Muscle layer of duodenum (tissue), 2 donors: ENCODE measurements at regions not wholly inside any gene's neighbourhood (a gene's known extent, or its start where the extent isn't known, plus 50 kb on each side); places are given as distances from the start of the nearest gene placed in this dataset.

ENCODE experiments used
- H3K27ac ChIP-seq: one replicate; pipeline ENCODE4 v1.7.0; 2013; ENCODE audit warnings: mild to moderate bottlenecking, low read length
- H3K27me3 ChIP-seq: one replicate; pipeline ENCODE4 v1.7.0; 2013; ENCODE audit warnings: low read depth, mild to moderate bottlenecking, control low read depth, low read length
- H3K36me3 ChIP-seq, 2 donors: one replicate each; pipeline ENCODE4 v1.7.0; 2013; ENCODE audit warnings: low read length in 2 of 2, control low read depth in 1 of 2, mild to moderate bottlenecking in 1 of 2; ENCODE audit not compliant: insufficient read depth in 2 of 2, control insufficient read depth in 1 of 2
- H3K4me1 ChIP-seq, 2 donors: one replicate each; pipeline ENCODE4 v1.7.0; 2013; ENCODE audit warnings: low read length in 2 of 2, mild to moderate bottlenecking in 2 of 2, control low read depth in 1 of 2, moderate library complexity in 1 of 2; ENCODE audit not compliant: insufficient read depth in 2 of 2, control insufficient read depth in 1 of 2
- H3K4me3 ChIP-seq, 2 donors: one replicate each; pipeline ENCODE4 v1.7.0; 2013; ENCODE audit warnings: low read length in 2 of 2, low read depth in 1 of 2, mild to moderate bottlenecking in 1 of 2
- H3K9me3 ChIP-seq, 2 donors: one replicate each; pipeline ENCODE4 v1.7.0; 2013; ENCODE audit warnings: low read length in 2 of 2, control low read depth in 1 of 2, mild to moderate bottlenecking in 1 of 2; ENCODE audit not compliant: control insufficient read depth in 1 of 2
- donor health status: healthy.

DNA sequence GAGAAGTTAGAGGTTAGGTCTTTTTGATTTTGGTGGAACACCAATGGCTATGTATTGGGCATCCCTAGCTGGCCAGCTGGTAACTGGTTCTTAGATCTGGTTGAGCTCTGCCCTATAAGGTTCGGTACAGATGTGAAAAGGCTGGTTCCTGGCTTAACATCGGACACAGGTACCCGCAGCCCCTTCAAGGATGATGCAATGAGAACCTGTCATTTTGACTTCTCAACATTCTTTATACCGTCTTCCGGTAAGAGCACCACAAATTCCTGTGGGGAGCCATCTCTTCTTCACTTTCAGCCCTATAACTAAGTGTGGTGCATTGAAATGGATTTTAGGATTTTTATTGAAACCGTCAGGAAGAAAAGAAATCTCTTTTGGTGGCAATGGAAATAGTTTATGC is 222.8 kb downstream of the ADAMTS9 start:
- Histone ChIP-seq H3K36me3 (no peaks in the 10 kb centered on the region), H3K4me1 (peaks cover 0 to 10% of the 10 kb centered on the region in 2 donors), H3K4me3 (no peak overlapping the region), H3K9me3 (no peaks in the 10 kb centered on the region), H3K27me3 (no peaks in the 10 kb centered on the region), H3K27ac (no peak overlapping the region)

DNA sequence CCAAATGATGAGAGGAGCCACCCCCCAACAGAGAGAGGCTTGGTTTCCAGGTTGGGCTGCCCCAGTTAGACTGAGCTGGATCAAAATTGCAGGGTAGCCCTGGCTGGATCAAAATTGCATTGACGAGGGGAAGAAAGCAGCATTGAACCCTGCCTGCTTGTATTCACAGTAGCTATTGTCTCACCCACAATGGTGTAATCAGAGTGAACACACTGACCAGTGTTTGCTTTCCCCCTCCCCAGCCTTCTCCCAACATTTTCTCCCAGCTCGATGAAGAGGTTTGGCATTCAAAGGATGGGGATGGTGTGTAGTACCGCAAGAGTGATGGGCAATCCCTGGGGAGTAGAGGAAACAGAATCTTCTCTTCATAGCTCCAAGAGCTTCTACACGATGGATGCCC is 223.8 kb downstream of the ADAMTS9 start:
- Histone ChIP-seq H3K4me1 (peaks cover 0 to 10% of the 10 kb centered on the region in 2 donors), H3K27ac (no peak overlapping the region), H3K9me3 (no peaks in the 10 kb centered on the region), H3K36me3 (no peaks in the 10 kb centered on the region), H3K4me3 (no peak overlapping the region), H3K27me3 (no peaks in the 10 kb centered on the region)

DNA sequence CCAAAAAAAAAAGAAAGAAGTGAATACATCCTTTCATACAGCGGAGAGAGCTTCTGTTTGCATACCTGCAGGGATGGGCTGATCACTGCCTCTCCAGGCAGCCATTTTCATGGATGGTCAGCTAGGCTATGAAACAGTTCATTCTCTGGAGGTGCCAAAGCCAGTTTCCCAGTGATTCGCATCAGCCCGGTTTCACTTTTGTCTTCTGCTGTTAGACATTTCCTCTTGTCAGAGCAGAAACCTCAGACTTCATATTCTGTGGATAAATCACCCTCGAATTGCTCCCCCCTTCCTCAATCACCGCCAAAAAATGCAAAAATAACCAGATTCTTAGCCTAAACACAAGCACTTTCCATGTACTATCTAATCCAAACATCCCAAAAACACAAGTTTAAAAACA is 225.6 kb downstream of the ADAMTS9 start:
- Histone ChIP-seq H3K4me1 (peaks cover 0 to 10% of the 10 kb centered on the region in 2 donors), H3K9me3 (no peaks in the 10 kb centered on the region), H3K36me3 (no peaks in the 10 kb centered on the region), H3K27ac (no peak overlapping the region), H3K4me3 (no peak overlapping the region), H3K27me3 (no peaks in the 10 kb centered on the region)

DNA sequence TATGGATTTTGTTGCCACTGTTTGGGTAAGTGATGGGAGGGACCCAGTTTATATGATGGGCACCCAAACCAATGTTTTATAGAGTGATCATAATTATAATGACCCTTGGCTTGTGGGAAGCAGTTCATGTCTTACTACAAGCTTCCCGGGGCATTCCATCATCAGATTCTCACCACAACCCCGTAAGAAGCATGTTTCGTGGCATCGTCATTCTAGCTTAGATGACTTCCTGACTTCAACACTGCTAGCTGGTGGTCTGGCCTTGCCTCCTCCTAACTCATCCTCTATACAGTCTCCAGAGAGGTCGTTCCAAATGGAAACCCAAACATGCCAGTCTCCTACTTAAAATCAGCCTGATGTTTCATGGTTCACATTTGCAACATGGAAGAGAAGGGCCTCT is 226.9 kb downstream of the ADAMTS9 start:
- Histone ChIP-seq H3K36me3 (no peaks in the 10 kb centered on the region), H3K4me3 (no peak overlapping the region), H3K9me3 (no peaks in the 10 kb centered on the region), H3K27me3 (no peaks in the 10 kb centered on the region), H3K4me1 (peaks cover 0 to 10% of the 10 kb centered on the region in 2 donors), H3K27ac (no peak overlapping the region)

DNA sequence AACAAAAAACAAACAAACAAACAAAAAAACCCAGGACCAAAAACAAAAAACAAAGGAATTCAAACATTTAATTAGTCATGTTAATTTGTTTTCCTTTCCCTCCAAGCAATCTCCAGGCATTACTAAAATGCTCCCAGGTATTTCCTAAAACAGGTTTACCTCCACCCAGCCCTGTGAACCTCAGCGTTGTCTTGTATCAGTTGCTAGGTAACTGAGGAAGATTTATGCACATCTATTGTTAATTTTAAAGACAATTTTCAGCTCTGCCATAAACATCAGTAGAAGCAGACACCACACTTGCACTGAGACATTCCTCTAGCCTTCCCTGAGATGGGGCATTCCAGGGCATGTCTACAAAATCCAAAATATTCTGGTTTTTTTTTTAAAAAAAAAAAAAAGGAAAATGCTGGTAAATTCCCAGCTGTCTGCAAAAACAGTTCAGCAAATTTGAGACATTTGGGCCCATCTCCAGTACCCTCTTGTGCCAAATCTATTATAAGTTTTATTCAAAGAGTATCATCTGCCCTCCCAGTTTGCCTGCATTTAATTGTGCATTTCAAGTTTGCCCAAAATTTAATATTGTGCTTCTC is 227.6 kb downstream of the ADAMTS9 start:
- H3K9me3 ChIP-seq, result no peaks in the 10 kb centered on the region

DNA sequence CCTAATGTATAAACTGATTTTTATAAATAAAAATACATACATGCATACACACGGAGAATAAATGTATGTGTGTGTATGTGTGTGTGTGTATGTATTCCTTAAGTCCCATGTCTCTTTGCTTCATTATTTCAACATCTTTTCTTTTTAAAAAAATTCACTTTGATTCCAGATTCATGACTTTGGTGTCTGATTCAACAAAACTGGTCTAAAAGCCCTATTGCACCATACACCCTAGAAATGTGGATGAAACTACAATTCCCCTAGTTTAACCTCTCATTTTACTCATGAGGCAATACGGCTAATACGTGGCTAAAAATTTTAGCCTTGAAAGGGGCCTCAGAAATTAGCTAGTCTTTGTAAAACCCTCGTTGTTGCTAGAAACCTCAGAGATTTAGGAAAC is 228.1 kb downstream of the ADAMTS9 start:
- Histone ChIP-seq H3K9me3 (no peaks in the 10 kb centered on the region), H3K4me3 (no peak overlapping the region), H3K27ac (no peak overlapping the region), H3K4me1 (peaks cover 0 to 10% of the 10 kb centered on the region in 2 donors), H3K36me3 (no peaks in the 10 kb centered on the region), H3K27me3 (no peaks in the 10 kb centered on the region)

More for the DNA sequence above, 227.6 kb downstream of the ADAMTS9 start:
- Histone ChIP-seq H3K4me3 (no peak overlapping the region), H3K36me3 (no peaks in the 10 kb centered on the region), H3K4me1 (peaks cover 0 to 10% of the 10 kb centered on the region in 2 donors), H3K27ac (no peak overlapping the region), H3K27me3 (no peaks in the 10 kb centered on the region)

DNA sequence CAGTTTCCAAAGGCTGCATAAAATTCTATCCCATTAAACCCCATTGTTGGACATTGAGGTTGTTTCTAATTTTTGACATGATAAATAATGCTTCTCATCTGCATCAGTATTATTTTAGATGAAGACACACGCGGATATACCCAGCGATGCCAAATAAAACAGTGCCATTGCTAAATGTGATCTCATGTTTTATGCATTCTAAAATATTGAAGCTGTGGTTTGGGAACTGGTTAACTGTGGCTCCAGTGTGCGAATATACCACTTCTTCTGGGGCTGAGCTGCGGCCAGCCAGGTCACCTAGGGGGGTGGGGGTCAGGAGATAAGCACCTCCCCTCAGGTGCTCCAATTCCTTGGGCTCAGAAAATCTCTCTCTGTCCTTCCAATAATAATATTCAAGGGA is 230.0 kb downstream of the ADAMTS9 start:
- Histone ChIP-seq H3K4me3 (no peak overlapping the region), H3K4me1 (peaks cover 0 to 10% of the 10 kb centered on the region in 2 donors), H3K36me3 (no peaks in the 10 kb centered on the region), H3K27me3 (no peaks in the 10 kb centered on the region), H3K27ac (no peak overlapping the region), H3K9me3 (no peaks in the 10 kb centered on the region)

DNA sequence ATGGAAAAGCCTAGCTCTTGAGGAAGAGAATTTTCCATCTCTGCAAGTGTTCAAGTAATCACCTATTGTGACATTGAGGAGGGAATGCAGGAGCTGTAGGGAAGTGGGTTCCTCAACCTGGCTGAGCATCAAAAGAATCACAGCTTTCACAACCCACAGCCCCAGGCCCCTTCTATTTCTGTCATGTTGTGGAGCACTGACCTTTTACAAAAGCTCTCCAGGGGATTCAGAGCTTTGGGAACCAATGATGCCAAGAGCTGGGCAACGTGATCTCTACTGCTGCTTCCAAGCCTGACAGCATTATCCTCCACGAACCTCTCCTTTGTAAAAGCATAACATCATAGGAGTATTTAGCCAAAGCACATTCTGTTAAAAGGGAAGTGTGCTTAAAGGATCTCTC is 231.1 kb downstream of the ADAMTS9 start:
- H3K4me1 ChIP-seq, result peaks cover 0 to under 1% of the 10 kb centered on the region in 2 donors
- no peaks in the 10 kb centered on the region for H3K9me3 ChIP-seq
- no peaks in the 10 kb centered on the region for H3K36me3 ChIP-seq
- no peak overlapping the region for H3K27ac ChIP-seq
- H3K27me3 ChIP-seq, result no peaks in the 10 kb centered on the region
- no peak overlapping the region for H3K4me3 ChIP-seq

DNA sequence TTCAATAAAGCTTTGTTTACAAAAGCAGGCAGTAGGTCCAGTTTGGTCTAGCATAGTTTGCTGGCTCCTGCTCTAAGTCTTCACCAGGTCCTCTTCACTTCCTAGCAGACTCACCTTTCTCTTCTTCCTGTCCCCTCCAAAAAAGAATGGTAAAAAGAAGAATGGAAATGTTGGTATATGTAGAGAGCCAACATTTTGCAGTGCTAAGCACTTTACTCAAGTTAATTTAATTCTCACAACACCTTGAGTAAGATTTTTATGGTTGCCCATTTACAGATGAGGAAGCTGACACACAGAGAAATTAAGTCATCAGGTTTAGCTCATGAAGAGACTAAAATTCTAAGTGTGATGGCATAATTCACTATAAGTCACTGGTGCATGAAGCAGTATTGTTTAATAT is 230.1 kb upstream of the PRICKLE2 start:
- H3K4me1 ChIP-seq, result no peaks in the 10 kb centered on the region
- H3K4me3 ChIP-seq, result no peak overlapping the region
- H3K9me3 ChIP-seq, result no peaks in the 10 kb centered on the region
- no peak overlapping the region for H3K27ac ChIP-seq
- no peaks in the 10 kb centered on the region for H3K36me3 ChIP-seq
- H3K27me3 ChIP-seq, result no peaks in the 10 kb centered on the region

DNA sequence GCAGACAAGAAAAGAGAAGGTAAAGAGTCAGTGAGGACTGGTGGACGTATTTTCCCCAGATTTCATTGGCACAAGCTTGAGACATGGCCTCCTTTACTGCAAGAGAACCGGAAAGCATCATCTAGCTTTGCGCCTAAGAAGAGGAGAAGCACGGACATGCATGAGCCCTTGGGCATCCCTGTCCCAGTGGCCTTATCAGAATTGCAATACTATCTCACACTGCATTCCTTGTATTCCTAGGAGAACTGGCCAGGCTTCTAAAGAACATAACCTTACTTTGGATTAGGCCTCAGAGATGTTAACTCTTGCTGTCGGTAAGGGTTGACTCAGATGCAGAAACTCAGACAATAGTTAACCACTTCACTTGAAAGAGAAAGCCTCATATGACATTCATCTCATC is 229.5 kb upstream of the PRICKLE2 start:
- H3K9me3 ChIP-seq, result no peaks in the 10 kb centered on the region
- H3K27ac ChIP-seq, result no peak overlapping the region
- H3K4me1 ChIP-seq, result no peaks in the 10 kb centered on the region
- H3K27me3 ChIP-seq, result no peaks in the 10 kb centered on the region
- H3K4me3 ChIP-seq, result no peak overlapping the region
- H3K36me3 ChIP-seq, result no peaks in the 10 kb centered on the region

DNA sequence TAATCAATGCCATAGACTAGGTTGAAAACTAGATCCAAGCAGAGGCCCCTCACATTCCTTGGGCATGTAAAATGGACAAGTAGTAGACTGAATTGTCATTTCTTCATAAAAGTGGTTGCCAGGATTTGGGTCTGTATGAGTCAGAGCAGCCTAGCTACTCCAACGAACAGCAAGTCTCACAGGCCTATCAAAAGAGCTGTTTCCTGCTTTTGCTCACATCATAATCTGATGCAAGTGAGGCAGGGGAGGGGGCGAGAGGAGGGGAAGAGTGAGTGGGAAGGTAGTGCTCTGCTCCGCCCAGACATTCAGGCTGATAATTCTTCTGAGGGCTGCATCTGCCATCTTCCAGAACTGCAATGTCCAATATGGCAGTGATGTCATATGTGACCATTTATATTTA is 228.9 kb upstream of the PRICKLE2 start:
- Histone ChIP-seq H3K4me3 (no peak overlapping the region), H3K9me3 (no peaks in the 10 kb centered on the region), H3K36me3 (no peaks in the 10 kb centered on the region), H3K27ac (no peak overlapping the region), H3K4me1 (no peaks in the 10 kb centered on the region), H3K27me3 (no peaks in the 10 kb centered on the region)

DNA sequence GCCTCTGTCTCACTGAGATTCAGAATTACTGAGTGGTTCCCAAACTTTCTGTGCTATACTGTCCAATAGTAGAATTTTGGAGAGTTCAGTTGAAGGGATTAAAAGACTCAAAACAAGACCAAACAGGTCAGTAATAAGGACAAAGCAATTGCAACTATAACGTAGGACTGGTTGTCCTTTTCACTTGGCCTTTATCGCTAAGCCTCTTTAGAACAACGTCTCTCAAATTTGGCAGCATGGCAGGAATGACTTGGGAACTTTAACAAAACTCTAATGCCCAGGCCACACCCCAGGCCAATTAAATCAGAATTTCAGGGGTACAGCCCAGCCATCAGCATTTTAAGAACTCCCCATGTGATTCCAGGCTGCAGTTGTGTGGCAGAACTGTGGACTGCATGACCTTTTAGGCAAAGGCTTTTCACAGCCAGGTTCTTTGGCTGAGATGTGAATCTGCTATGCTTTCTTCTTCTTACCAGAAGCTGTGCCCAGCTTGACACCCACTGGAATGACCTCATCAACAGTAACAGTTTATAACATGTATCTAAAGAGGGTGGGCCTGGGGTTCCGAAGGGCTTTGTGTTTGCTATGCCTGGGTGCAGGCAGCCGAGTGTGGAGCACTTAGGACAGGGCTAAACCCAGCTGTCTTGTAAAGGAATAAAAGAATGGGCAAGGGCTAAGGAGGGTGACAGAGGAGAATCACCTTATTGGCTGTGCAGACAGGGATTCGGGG is 226.2 kb upstream of the PRICKLE2 start:
- Histone ChIP-seq H3K36me3 (no peaks in the 10 kb centered on the region), H3K9me3 (no peaks in the 10 kb centered on the region), H3K4me3 (no peak overlapping the region), H3K27me3 (no peaks in the 10 kb centered on the region), H3K27ac (no peak overlapping the region), H3K4me1 (no peaks in the 10 kb centered on the region)
